HEK293 (cell line): ENCODE measurements at regions not wholly inside any gene's neighbourhood (a gene's known extent, or its start where the extent isn't known, plus 50 kb on each side); places are given as distances from the start of the nearest gene placed in this dataset.
"Not testable (repeated sequence)": the region's sequence is repeated elsewhere in the genome, so short reads cannot be mapped to it uniquely, and the experiment has no call there.

Experiments
- CTCF ChIA-PET: fragments of 350-600 bp; formaldehyde crosslinking; extraction: SDS; loops from one replicate; lab custom pipeline; 2021; ENCODE audit warnings: antibody characterized with exemption; lab: Yijun Ruan, JAX
- POLR2A ChIA-PET: fragments of 300-600 bp; formaldehyde crosslinking; extraction: SDS; loops from one replicate; lab custom pipeline; 2020; ENCODE audit warnings: antibody characterized with exemption, inconsistent platforms; lab: Yijun Ruan, JAX
- H3K27ac ChIP-seq: fragments of 200-500 bp; sonication (Bioruptor generic); 2 replicates; pipeline ENCODE4 v1.5.1; 2014; ENCODE audit warnings: low read depth, low read length, control low read depth, inconsistent platforms; ENCODE audit errors: extremely low read depth
- H3K36me3 ChIP-seq, 2 experiments: fragments of 200-500 bp in 1 of 2; sonication (Bioruptor generic) in 1 of 2; 1 replicate in 1 of 2; 2 replicates in 1 of 2; pipeline ENCODE4 v1.5.1; 2014 to 2017; ENCODE audit warnings: inconsistent platforms in 2 of 2, low read length in 2 of 2; ENCODE audit not compliant: control insufficient read depth in 2 of 2, insufficient read depth in 1 of 2
- H3K4me1 ChIP-seq: fragments of 200-500 bp; sonication (Bioruptor generic); 2 replicates; pipeline ENCODE4 v1.5.1; 2014; ENCODE audit warnings: mild to moderate bottlenecking, low read length, inconsistent platforms; ENCODE audit not compliant: control insufficient read depth, insufficient read depth
- H3K4me3 ChIP-seq: 2 replicates; pipeline ENCODE4 v1.5.1; 2011; ENCODE audit warnings: low read depth, mild to moderate bottlenecking, control low read depth, low read length, moderate library complexity
- H3K9me3 ChIP-seq: fragments of 200-500 bp; sonication (Bioruptor generic); 2 replicates; pipeline ENCODE4 v1.5.1; 2014; ENCODE audit warnings: low read depth, low read length, inconsistent platforms; ENCODE audit not compliant: control insufficient read depth, insufficient read depth
- HOXD13 ChIP-seq: sonication (generic); formaldehyde crosslinking; IDR thresholded peaks from 2 replicates; pipeline ENCODE4 v1.8.0; 2022; ENCODE audit warnings: missing genetic modification reagents, borderline replicate concordance
- KLF1 ChIP-seq: fragments of 450-650 bp; formaldehyde crosslinking; IDR thresholded peaks from 2 replicates; pipeline ENCODE4 v1.5.1; 2016; ENCODE audit warnings: missing biosample characterization, missing genetic modification characterization
- YY1 ChIP-seq: fragments of 450-650 bp; formaldehyde crosslinking; IDR thresholded peaks from 2 replicates; pipeline ENCODE4 v1.5.1; 2018; ENCODE audit warnings: missing biosample characterization, missing genetic modification characterization
- ZBTB17 ChIP-seq: fragments of 450-650 bp; formaldehyde crosslinking; IDR thresholded peaks from 2 replicates; pipeline ENCODE4 v1.5.1; 2016; ENCODE audit warnings: missing biosample characterization, missing genetic modification characterization
- ZIC2 ChIP-seq: fragments of 450-650 bp; formaldehyde crosslinking; IDR thresholded peaks from 2 replicates; pipeline ENCODE4 v1.5.1; 2016; ENCODE audit warnings: missing biosample characterization, missing genetic modification characterization
- ZNF112 ChIP-seq: fragments of 450-650 bp; formaldehyde crosslinking; IDR thresholded peaks from 2 replicates; pipeline ENCODE4 v1.5.0; 2017; ENCODE audit warnings: missing biosample characterization, missing genetic modification characterization
- ZNF121 ChIP-seq: fragments of 450-650 bp; formaldehyde crosslinking; IDR thresholded peaks from 2 replicates; pipeline ENCODE4 v1.5.1; 2016; ENCODE audit warnings: missing biosample characterization, missing genetic modification characterization
- ZNF23 ChIP-seq: fragments of 450-650 bp; formaldehyde crosslinking; IDR thresholded peaks from 2 replicates; pipeline ENCODE4 v1.5.1; 2016; ENCODE audit warnings: missing biosample characterization, missing genetic modification characterization, borderline replicate concordance
- ZNF24 ChIP-seq: fragments of 450-650 bp; formaldehyde crosslinking; IDR thresholded peaks from 2 replicates; pipeline ENCODE4 v1.5.1; 2016; ENCODE audit warnings: missing biosample characterization, missing genetic modification characterization
- ZNF423 ChIP-seq: fragments of 450-650 bp; formaldehyde crosslinking; IDR thresholded peaks from 2 replicates; pipeline ENCODE4 v1.5.1; 2016; ENCODE audit warnings: missing biosample characterization, missing genetic modification characterization
- ZNF433 ChIP-seq: fragments of 450-650 bp; formaldehyde crosslinking; IDR thresholded peaks from 2 replicates; pipeline ENCODE4 v1.5.1; 2016; ENCODE audit warnings: missing biosample characterization, missing genetic modification characterization, low read depth
- ZNF670 ChIP-seq: fragments of 450-650 bp; formaldehyde crosslinking; IDR thresholded peaks from 2 replicates; pipeline ENCODE4 v1.5.1; 2016; ENCODE audit warnings: missing biosample characterization, missing genetic modification characterization, low read depth
- ZNF776 ChIP-seq: fragments of 450-650 bp; formaldehyde crosslinking; IDR thresholded peaks from 2 replicates; pipeline ENCODE4 v1.5.0; 2017; ENCODE audit warnings: missing biosample characterization, missing genetic modification characterization, borderline replicate concordance
- ZNF830 ChIP-seq: fragments of 450-650 bp; IDR thresholded peaks from 2 replicates; pipeline ENCODE4 v1.5.0; 2018; ENCODE audit warnings: missing biosample characterization, missing genetic modification characterization, low read depth, mild to moderate bottlenecking, moderate library complexity
- ZSCAN16 ChIP-seq: fragments of 450-650 bp; formaldehyde crosslinking; IDR thresholded peaks from 2 replicates; pipeline ENCODE4 v1.5.1; 2016; ENCODE audit warnings: missing biosample characterization, missing genetic modification characterization
- TF ChIP-seq, protein P1 (sequence below): fragments of 450-650 bp; formaldehyde crosslinking; IDR thresholded peaks from 2 replicates; pipeline ENCODE4 v1.5.1; 2017; ENCODE audit warnings: missing biosample characterization, mild to moderate bottlenecking, missing genetic modification characterization, moderate library complexity
- TF ChIP-seq, protein P2 (sequence below): fragments of 450-650 bp; formaldehyde crosslinking; IDR thresholded peaks from 2 replicates; pipeline ENCODE4 v1.5.1; 2016; ENCODE audit warnings: missing biosample characterization, missing genetic modification characterization
- TF ChIP-seq, protein P3 (sequence below): fragments of 450-650 bp; formaldehyde crosslinking; IDR thresholded peaks from 2 replicates; pipeline ENCODE4 v1.5.1; 2016; ENCODE audit warnings: missing biosample characterization, missing genetic modification characterization

DNA sequence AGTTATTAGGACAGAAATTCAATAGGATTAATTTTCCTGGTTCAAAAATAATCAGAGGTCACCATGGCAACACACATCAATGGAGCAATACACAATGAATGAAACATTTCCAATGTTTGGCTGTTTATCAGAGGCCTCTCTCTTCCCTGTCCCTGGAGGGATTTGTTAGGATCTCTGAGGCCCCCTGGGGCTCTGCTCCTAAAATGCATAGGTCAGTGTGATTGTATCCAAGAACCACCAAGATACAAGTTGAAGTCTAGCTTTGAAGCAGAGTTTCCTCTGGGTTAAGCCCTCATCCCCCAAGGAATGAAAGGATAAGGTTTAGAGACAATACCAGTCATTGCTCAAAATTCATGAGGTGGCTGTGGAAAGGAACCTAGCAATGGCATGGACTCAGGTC is 561.2 kb upstream of the C16orf82 start:
- no peak for TF ChIP-seq ZNF121 (tag by site-specific recombination)
- no peak for TF ChIP-seq HOXD13 (CRISPR knock-in tag)
- no peak for TF ChIP-seq ZNF24
- no peak for TF ChIP-seq KLF1 (tag by site-specific recombination)
- TF ChIP-seq, protein P1, sequence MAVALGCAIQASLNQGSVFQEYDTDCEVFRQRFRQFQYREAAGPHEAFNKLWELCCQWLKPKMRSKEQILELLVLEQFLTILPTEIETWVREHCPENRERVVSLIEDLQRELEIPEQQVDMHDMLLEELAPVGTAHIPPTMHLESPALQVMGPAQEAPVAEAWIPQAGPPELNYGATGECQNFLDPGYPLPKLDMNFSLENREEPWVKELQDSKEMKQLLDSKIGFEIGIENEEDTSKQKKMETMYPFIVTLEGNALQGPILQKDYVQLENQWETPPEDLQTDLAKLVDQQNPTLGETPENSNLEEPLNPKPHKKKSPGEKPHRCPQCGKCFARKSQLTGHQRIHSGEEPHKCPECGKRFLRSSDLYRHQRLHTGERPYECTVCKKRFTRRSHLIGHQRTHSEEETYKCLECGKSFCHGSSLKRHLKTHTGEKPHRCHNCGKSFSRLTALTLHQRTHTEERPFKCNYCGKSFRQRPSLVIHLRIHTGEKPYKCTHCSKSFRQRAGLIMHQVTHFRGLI (tag by site-specific recombination): no peak
- TF ChIP-seq ZNF433: no peak
- TF ChIP-seq ZIC2 (tag by site-specific recombination): no peak
- no peak for TF ChIP-seq ZSCAN16 (tag by site-specific recombination)
- TF ChIP-seq, protein P2, sequence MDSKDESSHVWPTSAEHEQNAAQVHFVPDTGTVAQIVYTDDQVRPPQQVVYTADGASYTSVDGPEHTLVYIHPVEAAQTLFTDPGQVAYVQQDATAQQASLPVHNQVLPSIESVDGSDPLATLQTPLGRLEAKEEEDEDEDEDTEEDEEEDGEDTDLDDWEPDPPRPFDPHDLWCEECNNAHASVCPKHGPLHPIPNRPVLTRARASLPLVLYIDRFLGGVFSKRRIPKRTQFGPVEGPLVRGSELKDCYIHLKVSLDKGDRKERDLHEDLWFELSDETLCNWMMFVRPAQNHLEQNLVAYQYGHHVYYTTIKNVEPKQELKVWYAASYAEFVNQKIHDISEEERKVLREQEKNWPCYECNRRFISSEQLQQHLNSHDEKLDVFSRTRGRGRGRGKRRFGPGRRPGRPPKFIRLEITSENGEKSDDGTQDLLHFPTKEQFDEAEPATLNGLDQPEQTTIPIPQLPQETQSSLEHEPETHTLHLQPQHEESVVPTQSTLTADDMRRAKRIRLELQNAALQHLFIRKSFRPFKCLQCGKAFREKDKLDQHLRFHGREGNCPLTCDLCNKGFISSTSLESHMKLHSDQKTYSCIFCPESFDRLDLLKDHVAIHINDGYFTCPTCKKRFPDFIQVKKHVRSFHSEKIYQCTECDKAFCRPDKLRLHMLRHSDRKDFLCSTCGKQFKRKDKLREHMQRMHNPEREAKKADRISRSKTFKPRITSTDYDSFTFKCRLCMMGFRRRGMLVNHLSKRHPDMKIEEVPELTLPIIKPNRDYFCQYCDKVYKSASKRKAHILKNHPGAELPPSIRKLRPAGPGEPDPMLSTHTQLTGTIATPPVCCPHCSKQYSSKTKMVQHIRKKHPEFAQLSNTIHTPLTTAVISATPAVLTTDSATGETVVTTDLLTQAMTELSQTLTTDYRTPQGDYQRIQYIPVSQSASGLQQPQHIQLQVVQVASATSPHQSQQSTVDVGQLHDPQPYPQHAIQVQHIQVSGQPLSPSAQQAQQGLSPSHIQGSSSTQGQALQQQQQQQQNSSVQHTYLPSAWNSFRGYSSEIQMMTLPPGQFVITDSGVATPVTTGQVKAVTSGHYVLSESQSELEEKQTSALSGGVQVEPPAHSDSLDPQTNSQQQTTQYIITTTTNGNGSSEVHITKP: no peak
- TF ChIP-seq ZNF23: no peak
- TF ChIP-seq, protein P3, sequence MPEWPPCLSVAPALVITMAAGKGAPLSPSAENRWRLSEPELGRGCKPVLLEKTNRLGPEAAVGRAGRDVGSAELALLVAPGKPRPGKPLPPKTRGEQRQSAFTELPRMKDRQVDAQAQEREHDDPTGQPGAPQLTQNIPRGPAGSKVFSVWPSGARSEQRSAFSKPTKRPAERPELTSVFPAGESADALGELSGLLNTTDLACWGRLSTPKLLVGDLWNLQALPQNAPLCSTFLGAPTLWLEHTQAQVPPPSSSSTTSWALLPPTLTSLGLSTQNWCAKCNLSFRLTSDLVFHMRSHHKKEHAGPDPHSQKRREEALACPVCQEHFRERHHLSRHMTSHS: no peak
- no peak for TF ChIP-seq ZNF670 (tag by site-specific recombination)
- no peak for TF ChIP-seq ZNF112
- TF ChIP-seq YY1 (tag by site-specific recombination): no peak
- CTCF ChIA-PET: no interaction called here
- POLR2A ChIA-PET: no interaction called here

DNA sequence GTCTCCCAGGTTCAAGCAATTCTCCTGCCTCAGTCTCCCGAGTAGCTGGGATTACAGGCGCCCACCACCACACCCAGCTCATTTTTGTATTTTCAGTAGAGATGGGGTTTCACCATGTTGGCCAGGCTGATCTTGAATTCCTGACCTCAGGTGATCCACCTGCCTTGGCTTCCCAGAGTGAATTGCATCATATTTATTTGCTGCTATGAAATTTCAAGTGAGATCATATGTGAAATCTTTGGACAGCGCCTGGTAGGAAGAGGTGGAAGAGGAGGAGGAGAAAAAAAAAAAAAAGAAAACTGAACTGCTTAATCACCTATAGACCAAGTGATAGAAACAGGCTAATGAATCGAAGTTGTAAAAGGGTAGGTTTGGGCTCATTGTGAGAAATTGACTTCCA is 557.8 kb upstream of the C16orf82 start:
- H3K9me3 ChIP-seq: not testable (repeated sequence)

More for the DNA sequence above, 561.2 kb upstream of the C16orf82 start:
- Histone ChIP-seq H3K4me3 (no peak overlapping the region), H3K36me3 (no peaks in the 10 kb centered on the region), H3K9me3 (no peaks in the 10 kb centered on the region), H3K4me1 (no peaks in the 10 kb centered on the region), H3K27ac (no peak overlapping the region)

DNA sequence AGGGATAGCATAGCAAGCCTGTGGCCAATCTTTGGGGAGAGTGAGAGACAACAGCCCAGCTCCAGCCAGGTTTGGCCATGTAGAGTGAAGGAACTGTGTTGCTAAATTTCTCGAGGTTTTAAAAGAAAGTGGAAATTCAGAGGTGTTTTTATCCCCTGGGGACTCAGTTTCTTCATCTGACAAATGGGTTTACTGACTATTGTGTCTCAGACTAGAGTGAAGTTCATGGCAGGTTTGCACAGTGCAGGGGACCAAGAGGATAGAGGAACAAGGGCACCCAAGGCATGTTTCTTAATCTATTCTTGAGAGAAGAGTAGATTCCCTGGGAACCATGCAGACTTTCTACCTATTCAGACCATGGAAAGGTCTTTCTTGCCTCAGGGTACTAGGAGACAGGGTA is 555.8 kb upstream of the C16orf82 start:
- Histone ChIP-seq H3K4me1 (no peaks in the 10 kb centered on the region), H3K9me3 (no peaks in the 10 kb centered on the region), H3K27ac (no peak overlapping the region), H3K4me3 (no peak overlapping the region), H3K36me3 (no peaks in the 10 kb centered on the region)
- POLR2A ChIA-PET: no interaction called here
- TF ChIP-seq ZNF423 (tag by site-specific recombination) (no peak), ZNF830 (tag by site-specific recombination) (no peak), ZNF776 (no peak), ZBTB17 (tag by site-specific recombination) (no peak)
- CTCF ChIA-PET: no interaction called here

More for the DNA sequence above, 557.8 kb upstream of the C16orf82 start:
- H3K36me3 ChIP-seq, CTCF ChIA-PET, H3K4me1 ChIP-seq, H3K27ac ChIP-seq, H3K4me3 ChIP-seq, POLR2A ChIA-PET: not testable (repeated sequence)
